Inflammatory macrophage treated with lipopolysaccharide for 1 hour (primary cell): ENCODE measurements at regions not wholly inside any gene's neighbourhood (a gene's known extent, or its start where the extent isn't known, plus 50 kb on each side); places are given as distances from the start of the nearest gene placed in this dataset.
"Not testable (repeated sequence)": the region's sequence is repeated elsewhere in the genome, so short reads cannot be mapped to it uniquely, and the experiment has no call there.

Experiments
- DNase-seq, 2 donors: peaks; one replicate each; pipeline ENCODE4 v3.0.0-alpha.2; 2020 to 2022

DNA sequence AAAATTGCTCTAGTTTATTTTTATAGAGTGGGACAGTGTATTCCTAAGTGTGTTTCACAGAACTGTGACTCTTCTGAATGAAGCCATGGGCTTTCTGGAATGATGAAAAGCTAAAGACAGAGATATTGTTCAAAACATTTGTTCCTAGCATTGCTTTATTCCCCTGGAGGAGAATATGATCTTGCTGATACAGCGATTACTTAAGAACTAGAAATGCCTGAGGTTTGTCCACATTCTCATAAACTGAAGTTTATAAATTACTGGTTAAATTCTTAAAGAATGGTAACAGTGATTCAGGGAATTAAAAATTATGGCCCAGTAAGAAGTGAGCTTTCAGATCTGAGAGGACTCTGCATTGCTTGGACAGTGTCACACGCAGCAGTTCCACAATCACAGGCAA is 690.3 kb downstream of the FAM181B start:
- no peak for DNase-seq

DNA sequence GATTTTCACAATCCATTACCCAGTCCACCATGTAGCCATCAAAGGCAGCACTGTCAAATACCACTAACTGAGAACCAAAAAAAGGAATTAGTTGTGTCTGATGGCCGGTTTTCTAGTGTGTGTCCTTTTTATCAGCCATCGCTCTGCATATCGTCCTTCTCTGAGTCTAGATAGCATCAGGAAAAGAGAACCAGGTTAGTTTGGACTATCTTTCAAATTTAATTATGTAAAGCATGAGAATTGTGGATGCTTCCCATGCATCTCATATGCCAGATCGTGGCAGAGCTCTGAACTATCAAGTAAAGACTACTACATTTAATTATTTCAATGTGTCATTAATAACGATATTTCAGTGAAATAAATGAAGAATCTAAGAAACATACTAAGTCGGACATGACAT is 691.9 kb downstream of the FAM181B start:
- no peak for DNase-seq

DNA sequence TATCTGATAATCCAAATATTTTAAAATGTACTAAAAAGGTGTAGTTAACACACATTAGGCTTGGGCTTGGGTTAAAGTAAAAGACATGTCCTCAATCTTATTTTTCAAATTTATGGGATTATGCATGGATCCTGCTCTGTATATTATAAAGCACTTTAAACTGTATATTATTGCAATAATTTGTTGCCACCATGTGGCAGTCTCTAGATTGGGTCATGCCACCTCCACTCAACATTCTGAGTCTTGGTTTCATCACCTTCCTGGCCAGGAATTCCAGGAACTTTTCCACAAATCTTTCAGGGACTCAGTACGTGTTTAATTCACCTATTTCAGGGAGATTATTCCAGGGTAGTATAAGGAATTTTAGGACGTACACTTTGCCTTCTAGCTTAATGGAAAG is 695.5 kb downstream of the FAM181B start:
- no peak for DNase-seq

DNA sequence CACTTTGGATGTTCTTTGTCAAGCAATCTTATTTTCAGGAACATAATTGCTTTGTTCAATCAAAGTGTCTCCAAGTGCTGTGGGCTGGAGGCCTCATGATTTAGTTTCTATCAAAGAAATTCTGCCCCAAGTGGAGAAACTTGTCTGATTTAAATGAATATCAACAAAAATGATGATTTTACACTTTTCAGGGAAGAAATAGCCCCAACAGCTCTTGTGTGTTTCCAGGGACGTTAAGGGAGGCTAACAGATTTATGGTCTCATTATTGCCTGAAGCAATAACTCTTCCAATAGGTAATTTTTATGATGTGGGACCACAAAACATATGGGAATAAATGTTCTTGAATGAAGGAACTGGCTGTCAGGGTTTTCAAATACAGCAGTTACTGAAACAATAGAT is 699.1 kb downstream of the FAM181B start:
- DNase-seq, result no peak

DNA sequence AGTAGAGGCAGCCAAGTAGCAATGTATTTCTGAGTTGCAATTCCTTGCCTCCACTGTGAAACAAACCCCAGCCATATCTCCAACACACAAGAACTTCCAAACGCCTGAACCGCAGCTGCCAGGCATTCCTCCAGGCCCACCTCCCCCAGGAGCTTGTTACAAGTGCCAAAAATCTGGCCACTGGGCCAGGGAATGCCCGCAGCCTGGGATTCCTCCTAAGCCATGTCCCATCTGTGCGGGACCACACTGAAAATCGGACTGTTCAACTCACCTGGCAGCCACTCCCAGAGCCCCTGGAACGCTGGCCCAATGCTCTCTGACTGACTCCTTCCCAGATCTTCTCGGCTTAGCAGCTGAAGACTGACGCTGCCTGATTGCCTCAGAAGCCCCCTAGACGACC is 706.3 kb downstream of the FAM181B start:
- DNase-seq, result not testable (repeated sequence)

DNA sequence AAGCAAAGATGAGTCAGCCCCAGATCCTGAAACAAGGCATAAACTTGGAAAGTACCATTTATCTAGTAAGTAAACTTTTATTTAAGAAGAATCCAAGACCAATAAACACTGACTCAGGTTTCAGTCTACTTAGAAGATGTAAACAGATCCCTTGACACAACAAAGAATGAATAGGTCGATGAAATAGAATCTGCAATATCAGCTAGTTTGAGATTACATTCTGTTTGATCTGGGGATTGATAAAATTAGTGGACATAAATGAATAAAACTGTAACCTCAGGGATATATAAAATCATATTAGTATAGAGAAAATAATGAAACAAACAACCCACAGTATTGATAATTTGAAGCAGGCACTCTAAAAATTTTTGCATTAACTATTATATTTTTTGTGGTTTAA is 708.9 kb downstream of the FAM181B start:
- no peak for DNase-seq

DNA sequence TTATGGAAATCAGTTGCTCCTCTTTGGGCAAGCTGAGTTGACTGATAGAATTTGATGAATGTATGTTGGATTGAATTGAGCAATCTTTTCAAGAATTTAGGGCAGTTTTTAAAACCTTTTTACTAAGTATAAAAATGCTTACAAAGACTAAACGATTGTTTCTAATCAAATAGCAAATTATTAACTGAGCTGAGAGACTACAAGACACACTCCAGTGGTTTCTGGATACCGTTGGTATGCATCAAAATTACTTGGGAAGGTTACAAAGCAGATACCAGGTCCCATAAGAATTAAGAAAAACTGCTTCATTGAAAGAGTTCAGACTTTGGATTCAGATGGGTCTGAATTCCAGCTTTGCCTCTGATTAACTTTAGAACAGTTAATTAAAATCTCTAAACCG is 721.4 kb downstream of the FAM181B start:
- no peak for DNase-seq

DNA sequence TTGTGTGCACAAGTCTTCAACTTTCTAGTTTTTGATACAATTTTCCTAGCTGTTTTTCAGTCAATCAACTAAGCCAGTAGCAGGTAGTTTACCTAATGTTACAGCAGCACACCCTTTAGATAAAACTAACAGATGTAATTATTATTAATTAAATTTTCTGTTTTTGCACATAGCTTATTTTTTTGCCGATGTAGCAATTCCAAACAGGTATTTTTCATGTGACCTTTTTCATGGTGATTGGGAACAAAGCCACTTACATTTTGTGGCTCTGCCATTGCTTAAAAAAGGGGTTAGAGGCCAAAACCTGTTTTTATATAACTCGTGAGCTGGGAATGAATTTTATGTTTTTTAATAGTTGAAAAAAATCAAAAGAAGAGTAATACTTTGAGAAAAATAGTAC is 724.5 kb downstream of the FAM181B start:
- no peak for DNase-seq

DNA sequence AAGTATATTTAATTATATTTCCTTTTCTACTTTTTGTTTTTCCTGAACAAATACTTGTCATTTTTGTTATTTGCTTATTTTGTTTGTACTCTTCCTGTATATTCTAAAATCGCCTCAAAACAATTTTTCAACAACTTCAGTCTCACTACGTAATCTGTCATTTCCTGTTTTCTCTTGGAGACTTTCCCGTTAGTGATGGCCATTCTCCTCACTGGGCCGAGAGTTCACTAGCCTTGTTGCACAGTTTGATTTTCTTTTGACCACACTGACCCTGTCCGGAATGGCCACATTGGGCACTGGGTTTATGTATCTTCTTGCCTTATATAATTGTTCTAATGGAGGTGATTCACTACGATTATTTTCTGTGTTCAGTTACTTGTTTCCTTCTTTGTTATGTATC is 726.1 kb downstream of the FAM181B start:
- DNase-seq, result no peak

DNA sequence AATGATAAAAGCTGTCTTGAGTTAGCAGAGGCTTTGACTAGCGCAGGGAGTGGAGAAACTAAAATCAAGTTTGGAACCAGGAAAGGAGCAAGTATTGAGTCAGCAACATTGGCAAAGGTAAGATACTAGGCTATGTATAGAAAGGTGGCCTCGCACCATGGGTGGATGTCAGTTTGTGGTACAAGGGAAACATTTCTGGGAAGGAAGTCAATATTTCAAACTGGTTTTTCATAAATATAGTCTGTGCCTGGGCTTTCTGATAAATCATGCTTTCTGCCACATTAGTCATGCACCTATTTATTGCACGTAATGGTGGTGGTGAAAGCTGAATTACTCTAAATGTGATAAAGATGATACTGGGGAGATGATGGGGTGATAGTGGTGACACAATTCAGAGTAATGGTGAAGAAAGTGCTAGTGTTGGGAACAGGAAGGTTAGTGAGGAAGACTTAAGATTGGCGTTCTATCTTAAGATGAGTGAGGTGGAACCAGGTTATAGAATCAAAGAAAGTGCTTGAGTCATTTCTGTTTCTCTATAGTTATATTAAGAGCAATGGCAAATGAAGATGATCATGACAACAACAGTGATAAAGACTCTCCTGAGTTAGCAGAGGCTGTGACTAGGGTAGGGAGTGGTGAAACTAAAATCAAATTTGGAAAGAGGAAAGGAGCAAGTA is 729.0 kb downstream of the FAM181B start:
- no peak for DNase-seq

DNA sequence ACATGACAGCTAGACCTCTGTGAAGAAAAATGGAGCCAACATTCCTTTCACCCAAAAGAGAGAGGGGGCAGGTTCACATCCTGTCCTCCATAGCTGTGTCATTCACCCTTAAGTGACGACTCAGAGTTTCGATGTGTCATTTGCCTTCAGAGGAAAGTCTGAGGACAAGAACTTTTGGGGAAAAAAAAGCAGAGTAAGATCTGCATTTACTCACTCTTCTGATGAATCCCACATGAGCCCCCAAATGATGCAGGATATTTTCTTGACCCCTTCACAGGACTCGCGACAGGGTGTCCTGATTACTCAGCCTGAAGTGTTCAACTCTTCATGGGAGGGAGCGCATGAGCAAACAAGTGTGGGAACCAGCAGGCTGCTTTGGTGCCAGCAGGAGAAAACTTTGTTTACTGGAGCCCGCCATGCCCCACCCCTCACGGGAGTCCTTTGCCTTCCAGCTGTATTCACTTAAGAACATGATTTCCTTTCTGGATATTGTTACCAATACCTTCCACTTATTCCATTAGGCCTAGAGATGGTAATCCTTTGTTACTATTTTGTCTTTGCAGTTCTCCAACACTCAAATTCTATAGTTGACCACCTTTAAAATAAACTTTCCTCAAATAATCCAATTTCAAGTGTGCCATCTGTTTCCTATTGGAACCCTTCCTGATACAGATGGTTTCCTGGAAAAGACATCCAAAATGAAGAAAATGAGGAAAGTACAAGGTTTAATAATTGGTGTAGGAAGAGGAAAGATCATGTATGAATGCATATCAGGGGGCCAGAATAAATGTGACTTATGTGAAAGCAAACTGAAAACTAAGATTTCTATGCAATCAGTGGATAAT is 729.8 kb downstream of the FAM181B start:
- no peak for DNase-seq

DNA sequence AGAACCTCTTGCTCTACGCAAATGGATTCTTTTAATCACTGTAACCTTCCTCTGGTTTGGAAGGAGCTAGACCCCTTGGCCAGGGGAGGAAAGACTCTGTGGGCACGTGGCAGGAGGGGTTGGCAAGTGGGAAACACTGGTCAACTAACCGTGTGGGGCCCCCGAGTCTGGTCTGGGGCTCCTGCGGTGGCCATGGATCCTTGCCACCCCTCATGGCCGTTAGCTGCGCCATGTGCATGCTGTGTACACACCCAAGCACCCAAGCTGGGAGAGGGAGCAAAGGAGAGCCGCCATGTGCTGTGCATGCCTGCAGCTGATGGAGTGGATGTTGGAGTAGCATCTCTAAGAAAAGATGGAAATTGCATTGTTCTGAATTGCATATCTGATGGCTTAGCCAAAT is 730.6 kb downstream of the FAM181B start:
- no peak for DNase-seq

DNA sequence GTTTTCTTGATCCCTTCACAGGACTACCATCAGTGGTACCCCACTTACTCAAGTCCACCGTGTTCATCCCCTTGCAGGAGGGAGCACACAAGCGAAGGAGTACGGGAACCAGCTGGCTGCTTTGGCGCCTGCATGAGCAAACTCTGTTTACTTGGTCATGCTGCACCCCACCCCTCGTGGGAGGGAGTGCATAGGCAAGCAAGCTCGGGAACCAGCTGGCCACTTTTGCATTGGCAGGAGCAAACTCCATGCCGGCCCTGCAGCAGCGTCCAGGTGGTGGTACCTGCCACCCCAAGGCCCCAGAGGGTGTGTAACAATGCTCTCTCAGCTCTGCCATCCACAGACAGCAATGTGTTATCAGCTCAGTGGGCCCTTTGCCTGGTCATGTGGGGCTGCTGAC is 737.8 kb downstream of the FAM181B start:
- no peak for DNase-seq

DNA sequence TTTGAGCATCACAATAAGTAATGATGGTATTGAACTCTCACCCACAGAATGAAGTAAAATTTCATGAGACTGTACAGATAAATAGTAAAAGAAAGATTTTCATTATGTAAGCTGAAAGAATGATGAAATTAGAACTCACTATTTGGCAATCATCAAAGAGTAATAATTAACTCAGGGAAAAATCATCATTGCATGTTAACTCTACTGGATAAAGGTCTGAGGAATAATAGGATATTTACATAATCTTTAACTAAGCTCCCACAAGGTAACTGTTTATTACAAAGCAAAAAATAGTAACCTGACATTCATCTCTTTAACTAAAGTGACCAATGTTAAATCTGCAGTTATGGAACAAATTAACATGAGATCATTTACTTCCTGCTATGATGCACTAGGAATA is 739.9 kb downstream of the FAM181B start:
- no peak for DNase-seq

DNA sequence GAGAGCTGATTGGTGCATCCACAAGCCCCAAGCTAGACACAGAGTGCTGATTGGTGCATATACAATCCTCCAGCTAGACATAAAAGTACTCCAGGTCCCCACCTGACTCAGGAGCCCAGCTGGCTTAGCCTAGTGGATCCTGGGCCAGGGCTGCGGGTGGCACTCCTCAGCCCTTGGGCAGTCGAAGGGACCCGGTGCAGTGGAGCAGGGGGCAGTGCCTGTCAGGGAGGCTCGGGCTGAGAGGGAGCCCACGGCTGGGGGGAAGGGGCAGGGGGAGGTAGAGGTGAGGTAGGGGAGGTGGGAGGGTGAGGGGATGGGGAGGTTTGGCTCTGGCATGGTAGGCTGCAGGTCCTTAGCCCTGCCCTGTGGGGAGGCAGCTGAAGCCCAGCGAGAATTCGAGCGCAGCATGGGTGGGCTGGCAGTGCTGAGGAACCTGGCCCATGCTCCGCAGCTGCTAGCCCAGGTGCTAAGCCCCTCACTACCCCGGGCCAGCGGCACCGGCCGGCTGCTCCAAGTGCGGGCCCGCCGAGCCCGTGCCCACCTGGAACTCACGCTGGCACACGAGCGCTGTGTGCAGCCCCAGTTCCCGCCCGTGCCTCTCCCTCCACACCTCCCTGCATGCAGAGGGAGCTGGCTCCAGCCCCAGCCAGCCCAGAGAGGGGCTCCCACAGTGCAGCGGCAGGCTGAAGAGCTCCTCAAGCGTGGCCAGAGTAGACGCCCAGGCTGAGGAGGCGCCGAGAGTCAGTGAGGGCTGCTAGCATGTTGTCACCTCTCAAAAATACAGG is 742.8 kb downstream of the FAM181B start:
- no peak for DNase-seq

DNA sequence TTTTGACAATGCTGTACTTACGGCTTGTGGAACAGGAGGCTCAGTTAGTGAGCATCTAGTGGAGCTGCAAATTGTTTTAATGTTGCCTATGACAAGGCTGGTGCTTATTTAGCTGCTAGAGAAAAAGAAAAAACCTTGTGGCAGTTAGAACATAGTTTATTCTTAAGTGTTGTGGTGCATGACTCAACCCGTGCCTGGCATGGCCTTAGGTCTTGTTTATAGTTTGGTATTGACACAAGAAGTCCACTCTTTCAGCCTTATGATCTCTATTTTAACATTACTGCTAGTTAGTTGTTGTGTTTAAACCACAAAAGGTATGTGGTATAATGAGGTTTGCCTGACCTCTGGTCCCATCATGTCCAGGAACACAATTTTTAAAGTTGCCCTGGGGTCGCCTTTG is 744.6 kb downstream of the FAM181B start:
- no peak for DNase-seq

DNA sequence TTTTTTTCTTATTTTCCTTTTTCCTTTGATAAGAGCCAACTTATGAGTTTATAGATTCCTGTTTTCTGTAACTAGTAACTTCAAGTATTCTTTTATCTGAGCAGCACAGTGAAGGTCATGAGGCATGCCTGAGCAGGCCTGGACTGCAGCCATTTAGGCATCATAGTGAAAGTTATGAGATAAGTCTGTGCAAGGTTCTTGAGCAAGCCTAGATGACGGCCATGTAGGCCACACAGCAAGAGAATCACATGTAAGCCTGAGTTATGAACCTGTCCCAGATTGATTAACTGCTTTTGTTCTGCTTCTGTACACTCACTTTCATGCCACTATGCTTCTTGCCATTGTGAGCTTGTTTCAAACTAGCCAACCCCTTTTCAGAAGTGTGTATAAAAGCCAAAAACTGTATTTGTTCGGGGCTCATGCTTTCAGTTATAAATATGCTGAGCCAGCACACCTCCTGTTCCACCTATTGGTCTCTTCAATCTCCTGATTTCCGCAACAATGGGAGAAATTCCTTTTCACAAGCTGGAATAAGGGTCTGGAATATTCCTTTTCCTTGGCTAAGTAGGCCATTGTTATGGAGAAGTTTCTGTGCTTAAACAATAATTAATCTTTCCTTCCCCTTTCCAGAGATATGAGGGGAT is 745.7 kb downstream of the FAM181B start:
- no peak for DNase-seq

DNA sequence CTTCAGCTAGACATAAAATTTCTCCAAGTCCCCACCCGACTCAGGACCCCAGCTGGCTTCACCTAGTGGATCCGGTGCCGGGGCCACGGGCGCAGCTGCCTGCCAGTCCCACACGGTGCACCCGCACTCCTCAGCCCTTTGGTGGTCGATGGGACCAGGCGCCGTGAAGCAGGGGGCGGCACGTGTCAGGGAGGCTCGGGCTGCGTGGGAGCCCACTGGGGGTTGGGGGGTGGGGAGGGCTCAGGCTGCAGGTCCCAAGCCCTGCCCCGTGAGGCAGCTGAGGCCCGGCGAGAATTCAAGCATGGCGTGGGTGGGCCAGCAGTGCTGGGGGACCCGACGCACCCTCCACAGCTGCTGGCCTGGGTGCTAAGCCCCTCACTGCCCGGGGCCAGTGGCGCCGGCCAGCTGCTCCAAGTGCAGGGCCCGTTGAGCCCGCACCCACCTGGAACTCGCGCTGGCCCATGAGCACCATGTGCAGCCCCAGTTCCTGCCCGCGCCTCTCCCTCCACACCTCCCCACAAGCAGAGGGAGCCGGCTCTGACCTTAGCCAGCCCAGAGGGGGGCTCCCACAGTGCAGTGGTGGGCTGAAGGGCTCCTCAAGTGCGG is 747.0 kb downstream of the FAM181B start:
- DNase-seq, result no peak

DNA sequence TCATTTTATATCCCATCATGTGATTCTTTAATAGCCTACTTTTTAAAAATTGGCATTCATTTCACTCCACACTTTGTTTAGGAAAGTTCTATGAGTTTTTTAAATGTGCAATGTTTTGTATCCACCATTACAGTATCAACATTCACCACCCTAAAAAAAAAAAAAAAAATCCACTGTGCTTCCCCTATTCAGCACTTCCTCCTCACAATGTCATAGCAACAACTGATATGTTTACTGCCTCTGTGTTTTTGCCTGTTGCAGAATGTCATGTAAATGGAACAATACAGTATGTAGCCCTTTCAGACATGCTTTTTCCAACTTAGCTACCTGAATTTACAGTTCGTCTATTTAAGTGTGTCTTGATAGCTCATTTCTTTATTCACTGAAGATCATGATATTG is 754.2 kb downstream of the FAM181B start:
- DNase-seq, result peak in 1 of 2 donors; percentile 8

DNA sequence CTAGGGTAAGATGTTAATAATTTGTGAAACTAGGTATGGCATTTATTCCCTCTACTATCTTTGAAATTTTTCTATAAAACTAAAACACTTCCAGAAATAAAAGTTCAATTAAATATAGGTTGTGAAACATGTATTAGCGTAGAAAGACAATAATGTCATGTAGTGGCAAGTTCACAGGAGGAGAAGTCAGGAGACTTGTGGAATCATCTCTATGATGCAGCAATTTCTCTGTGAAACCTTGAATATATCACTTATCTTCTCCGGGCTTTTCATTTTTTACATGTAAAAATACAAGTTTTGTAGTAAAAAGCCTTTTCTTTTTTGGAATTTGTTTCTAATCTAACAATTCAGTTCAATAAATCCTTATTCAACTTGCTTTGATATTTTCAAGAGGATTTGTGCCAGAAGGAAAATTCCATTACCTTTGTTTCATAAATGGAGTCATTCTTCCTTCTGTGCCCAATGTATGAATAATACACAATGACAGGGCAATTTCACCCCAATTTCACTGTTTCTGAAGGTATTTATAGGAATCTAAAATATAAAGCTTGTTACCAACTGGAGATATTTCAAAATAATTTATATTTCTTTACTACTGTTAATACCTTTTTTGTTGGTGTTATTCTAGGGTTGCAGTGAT is 758.3 kb downstream of the FAM181B start:
- no peak for DNase-seq

DNA sequence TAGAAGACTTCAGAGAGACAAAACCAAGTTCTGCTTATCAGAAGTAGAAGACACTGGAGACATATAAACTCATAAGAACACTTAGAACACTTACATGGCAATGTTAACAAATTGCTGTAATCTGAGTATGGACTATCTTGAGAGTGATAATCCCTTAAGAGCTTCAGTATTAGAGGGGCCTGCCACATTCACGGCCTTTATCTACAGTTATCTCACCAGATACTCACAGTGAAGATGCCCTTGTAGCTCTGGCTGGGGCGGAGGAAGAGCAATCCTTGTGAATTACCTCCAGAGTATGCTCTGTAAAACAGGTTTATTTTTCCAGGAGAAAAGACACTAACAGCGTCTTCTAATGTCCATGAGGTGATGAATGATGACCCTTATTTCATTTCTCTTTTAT is 762.8 kb downstream of the FAM181B start:
- DNase-seq, result no peak

DNA sequence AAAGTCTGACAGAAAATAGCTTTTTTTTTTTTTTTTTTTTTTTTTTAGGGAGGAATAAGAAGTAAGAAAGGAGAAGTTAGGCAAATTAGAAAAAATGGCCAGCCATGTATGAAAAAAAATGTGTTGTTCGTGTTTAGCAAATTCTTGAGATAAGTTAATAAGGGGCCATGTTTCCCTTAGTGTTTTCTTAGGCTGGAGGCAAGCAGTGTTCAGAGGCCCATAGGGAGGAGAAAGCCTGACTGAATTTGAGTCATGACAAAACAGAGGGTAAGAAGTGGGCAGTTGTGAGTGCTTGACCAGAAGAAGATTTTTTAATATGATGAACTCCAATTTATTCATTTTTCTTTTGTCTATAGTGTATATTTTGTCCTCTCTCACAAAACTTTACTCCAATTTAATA is 766.4 kb downstream of the FAM181B start:
- DNase-seq, result no peak
